Panc1 (cell line): ENCODE measurements at regions not wholly inside any gene's neighbourhood (a gene's known extent, or its start where the extent isn't known, plus 50 kb on each side); places are given as distances from the start of the nearest gene placed in this dataset.

ENCODE experiments used
- SIN3A ChIP-seq: IDR thresholded peaks from 2 replicates; pipeline ENCODE4 v1.6.1; 2012; ENCODE audit warnings: low read depth, mild to moderate bottlenecking, low read length, moderate library complexity, borderline replicate concordance; ENCODE audit not compliant: insufficient read depth
- TF ChIP-seq, protein P1 (sequence below): fragments of 450-650 bp; IDR thresholded peaks from 2 replicates; pipeline ENCODE4 v1.5.1; 2017; ENCODE audit warnings: mild to moderate bottlenecking
- TF ChIP-seq, protein P2 (sequence below), 2 experiments: IDR thresholded peaks; 2 replicates each; pipeline ENCODE4 v1.6.1; 2011 to 2012; ENCODE audit warnings: low read depth in 2 of 2, control low read depth in 1 of 2, low read length in 1 of 2, mild to moderate bottlenecking in 1 of 2, moderate library complexity in 1 of 2; ENCODE audit not compliant: insufficient read depth in 1 of 2

DNA sequence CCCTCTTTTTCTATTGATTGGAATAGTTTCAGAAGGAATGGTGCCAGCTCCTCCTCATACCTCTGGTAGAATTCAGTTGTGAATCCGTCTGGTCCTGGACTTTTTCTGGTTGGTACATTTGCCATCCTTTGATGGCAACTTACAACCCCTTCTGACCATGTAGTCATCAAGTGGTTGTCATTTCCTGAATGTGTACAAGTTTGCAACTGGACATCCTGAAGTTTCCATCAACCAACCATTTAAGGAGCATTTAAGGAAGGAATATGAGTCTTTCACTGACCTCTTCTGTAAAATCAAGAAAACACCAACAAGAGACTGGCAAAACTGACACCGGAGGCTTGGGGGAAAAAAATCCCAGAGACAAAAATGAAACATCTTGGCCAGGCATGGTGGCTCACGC lies 97.4 kb downstream of the RIN2 start:
- no peak for TF ChIP-seq SIN3A
- TF ChIP-seq, protein P1, sequence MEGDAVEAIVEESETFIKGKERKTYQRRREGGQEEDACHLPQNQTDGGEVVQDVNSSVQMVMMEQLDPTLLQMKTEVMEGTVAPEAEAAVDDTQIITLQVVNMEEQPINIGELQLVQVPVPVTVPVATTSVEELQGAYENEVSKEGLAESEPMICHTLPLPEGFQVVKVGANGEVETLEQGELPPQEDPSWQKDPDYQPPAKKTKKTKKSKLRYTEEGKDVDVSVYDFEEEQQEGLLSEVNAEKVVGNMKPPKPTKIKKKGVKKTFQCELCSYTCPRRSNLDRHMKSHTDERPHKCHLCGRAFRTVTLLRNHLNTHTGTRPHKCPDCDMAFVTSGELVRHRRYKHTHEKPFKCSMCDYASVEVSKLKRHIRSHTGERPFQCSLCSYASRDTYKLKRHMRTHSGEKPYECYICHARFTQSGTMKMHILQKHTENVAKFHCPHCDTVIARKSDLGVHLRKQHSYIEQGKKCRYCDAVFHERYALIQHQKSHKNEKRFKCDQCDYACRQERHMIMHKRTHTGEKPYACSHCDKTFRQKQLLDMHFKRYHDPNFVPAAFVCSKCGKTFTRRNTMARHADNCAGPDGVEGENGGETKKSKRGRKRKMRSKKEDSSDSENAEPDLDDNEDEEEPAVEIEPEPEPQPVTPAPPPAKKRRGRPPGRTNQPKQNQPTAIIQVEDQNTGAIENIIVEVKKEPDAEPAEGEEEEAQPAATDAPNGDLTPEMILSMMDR = no peak
- TF ChIP-seq, protein P2, sequence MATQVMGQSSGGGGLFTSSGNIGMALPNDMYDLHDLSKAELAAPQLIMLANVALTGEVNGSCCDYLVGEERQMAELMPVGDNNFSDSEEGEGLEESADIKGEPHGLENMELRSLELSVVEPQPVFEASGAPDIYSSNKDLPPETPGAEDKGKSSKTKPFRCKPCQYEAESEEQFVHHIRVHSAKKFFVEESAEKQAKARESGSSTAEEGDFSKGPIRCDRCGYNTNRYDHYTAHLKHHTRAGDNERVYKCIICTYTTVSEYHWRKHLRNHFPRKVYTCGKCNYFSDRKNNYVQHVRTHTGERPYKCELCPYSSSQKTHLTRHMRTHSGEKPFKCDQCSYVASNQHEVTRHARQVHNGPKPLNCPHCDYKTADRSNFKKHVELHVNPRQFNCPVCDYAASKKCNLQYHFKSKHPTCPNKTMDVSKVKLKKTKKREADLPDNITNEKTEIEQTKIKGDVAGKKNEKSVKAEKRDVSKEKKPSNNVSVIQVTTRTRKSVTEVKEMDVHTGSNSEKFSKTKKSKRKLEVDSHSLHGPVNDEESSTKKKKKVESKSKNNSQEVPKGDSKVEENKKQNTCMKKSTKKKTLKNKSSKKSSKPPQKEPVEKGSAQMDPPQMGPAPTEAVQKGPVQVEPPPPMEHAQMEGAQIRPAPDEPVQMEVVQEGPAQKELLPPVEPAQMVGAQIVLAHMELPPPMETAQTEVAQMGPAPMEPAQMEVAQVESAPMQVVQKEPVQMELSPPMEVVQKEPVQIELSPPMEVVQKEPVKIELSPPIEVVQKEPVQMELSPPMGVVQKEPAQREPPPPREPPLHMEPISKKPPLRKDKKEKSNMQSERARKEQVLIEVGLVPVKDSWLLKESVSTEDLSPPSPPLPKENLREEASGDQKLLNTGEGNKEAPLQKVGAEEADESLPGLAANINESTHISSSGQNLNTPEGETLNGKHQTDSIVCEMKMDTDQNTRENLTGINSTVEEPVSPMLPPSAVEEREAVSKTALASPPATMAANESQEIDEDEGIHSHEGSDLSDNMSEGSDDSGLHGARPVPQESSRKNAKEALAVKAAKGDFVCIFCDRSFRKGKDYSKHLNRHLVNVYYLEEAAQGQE (IDR thresholded peaks at IDR 0.05; ENCODE audit: insufficient read depth in 1 of 2, low read depth in 2 of 2, low read length in 1 of 2) = no peak
